HG03064 (cell line): ENCODE measurements at regions not wholly inside any gene's neighbourhood (a gene's known extent, or its start where the extent isn't known, plus 50 kb on each side); places are given as distances from the start of the nearest gene placed in this dataset.

Source experiments
- ATAC-seq: cut with Tn5 transposase; IDR thresholded peaks from one replicate; pipeline ENCODE4 v1.9.1; 2021; ENCODE audit warnings: low read depth; ENCODE audit not compliant: unreplicated experiment

DNA sequence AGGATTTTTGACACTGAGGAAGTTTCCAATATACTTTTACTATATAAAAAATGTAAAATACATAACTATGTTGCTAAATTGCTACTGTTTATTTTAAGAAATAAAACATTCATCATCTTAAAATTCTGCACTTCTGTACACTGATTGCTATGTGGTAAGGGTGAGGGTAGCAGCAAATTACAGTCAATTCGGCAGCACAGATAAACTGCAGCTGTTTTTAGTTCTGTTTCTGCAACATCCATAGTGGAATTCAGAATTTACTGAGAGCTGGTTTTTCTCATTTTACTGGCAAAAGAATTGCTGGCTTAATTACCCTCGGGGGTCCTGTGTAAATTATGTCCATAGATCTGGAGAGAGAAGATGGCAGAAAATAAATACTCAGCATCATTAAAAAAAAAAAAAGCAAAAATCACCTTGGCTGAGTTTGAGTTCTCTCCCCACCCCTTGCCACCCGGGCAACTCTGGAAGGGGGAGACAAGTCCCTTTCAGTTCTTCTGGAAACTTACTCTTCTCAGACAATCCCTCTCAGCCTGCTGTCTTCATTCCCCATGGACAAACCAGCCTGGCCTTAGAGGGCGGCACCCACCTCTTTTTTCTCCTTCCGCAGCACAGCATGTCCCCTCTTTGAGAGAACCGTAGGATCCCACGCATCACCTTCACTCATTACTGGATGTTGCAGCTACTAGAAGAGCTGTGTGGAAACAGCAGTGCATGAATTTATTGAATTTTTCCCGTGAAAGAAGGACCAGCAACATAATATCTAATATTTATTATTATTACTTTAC, 501.1 kb upstream of the CELF2 start:
- no peak for ATAC-seq

DNA sequence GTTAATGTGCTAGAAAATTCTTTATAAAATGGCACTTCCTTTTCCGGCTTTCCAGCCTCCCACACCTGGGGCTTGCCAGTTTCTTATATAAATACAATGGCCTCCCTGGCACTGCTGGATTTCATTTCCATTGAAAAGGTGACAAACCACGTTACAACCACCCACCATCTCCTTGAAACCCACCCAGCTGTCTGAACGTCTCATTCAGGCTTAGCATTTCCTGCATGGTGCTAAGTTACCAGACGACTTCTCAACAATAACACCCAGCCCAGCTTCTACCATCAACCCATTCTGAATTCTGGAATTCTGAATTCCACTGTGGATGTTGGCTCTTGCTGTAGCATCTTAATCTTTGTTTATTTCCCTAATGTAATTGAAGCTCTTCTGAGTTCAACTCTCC, 499.8 kb upstream of the CELF2 start:
- ATAC-seq: no peak

DNA sequence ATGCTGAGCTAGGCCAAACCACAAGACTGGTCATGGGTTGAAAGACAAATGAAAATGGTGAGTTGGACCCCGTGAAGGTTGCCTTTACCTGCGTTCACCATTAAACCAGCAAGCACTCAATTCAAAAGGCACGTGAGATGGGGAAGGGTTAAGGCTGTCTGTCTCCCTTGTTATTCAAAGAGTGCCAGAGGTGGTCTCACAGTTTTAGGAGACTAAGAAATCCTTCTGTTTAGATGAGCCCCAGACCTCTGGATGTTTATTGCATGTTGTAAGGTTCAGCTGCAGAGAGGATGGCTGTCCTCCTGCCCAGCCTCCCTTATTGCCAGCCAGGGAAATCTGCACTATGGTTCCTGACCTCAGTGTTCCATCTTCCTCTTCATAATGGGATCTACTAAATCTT, 498.0 kb upstream of the CELF2 start:
- ATAC-seq: no peak

DNA sequence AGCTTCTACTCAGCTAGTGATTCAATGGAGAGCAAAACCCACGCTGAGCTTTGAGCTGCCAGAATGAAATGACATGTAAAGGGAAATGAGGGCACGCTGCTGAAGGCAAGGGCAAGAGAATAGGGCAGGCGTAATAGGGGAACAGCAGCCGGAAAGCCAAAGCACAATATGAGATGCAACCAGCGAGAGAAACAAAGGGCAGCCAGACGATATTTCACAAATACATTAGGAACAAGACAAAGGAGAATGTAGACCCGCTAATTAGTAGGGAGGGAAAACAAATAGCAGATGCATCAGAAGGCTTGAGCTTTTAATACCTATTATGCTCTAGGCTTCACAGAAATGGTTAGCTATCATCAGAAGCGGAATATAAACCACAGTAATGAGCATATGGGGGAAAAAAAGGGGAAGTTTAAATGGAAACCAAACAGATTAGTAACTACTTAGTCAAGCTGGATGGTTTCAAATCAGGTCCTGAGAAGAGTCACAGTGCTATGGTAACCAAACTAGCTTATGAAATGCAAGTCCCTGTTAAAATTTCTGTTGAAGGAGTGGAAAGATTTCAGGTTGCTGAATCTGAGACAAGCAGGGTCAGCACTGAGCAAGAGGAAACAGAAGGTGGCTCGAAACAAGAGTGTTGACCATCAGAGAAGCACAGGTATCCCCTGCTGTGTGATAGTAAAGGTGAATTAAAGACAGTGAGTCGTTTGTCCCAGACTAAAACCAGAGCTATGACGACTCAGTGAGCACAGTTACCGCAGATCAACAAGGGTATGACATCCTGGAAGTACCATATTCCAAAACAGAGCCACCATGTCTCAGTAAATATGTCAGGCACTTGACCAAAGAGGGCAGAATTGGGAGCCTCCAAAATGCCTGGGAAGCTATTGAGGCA, 496.9 kb upstream of the CELF2 start:
- peak; percentile 71 for ATAC-seq

DNA sequence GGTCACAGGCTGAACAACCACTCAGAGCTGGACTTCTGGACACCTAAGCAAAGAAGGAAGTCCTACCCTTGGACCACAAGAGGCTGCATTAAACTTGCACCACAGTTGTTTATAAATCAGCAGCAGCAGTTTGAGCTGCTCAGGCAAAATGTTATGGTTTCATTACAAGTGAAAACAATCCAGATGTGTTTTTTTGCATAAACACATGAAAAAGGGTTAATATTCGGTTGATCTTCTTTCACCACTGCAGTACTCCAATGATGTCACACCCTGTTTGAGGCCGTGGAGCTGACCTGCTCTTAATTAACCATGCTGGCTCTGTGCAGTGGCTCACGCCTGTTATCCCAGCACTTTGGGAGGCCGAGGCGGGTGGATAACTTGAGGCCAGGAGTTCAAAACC, 490.8 kb upstream of the CELF2 start:
- no peak for ATAC-seq

DNA sequence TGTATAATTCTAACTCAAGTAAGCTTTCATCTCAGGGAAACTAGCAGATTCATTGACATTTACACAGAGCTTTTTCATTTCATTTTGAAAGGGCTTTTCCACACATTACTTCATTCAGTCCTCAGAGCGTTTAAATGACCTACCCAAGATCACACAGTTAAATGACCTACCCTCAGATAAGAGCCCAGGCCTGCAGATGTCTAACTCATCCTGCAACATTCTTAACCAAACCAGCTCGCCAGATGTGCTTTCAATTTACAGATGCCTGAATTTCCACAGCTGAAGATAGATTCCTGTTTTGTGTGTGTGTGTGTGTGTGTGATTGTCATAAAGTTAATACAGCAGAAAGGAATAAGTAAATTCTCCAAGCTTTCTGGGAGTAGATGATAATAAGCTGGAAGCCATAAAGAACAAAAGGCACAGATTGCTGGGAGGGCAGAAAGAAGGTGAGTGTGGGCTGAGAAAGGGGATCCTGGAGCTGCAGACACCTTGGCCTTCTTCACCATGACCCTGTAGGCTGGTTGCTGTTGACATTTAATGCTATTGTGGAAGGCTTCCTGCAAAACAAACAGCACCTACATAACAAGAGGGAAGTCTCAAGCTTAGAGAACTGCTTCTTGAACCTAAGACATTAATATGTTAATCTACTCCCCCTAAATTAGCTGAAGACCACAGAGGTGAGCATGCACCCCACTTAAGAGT, 489.7 kb upstream of the CELF2 start:
- ATAC-seq: no peak

DNA sequence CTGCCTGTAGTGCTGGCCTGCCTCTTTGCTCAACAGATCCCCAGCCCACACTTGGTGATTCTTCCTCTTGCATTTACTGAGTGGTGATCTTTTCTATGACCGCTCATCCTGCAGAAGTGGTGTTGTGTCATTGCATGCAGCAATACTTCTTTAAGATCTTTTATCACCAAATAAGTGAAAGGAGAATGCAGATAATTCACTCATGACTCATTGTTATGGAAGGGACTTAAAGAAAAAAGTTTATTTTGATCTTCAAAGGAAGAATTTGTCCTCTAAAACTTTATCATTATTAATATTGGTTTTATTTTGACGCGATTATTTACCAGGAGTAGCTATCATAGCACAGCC, 489.1 kb upstream of the CELF2 start:
- ATAC-seq: no peak

DNA sequence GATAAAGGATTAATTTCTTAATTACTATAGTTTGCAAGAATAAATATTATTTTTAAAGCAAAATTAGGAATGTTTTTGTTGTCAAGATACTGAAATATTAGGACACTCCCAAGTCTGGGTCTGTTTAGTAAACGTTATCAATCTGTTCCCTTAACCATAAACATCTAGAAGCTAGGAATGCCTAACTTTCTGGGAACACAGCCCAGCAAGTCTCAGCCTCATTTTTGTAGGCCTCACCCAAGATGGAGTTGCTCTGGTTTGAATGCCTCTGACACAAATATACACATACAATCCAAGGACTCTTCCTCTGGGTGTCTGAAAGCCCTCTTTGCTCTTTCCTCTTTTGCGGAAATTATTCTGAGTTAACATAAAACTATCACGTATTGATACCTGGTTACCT, 487.4 kb upstream of the CELF2 start:
- ATAC-seq: no peak

DNA sequence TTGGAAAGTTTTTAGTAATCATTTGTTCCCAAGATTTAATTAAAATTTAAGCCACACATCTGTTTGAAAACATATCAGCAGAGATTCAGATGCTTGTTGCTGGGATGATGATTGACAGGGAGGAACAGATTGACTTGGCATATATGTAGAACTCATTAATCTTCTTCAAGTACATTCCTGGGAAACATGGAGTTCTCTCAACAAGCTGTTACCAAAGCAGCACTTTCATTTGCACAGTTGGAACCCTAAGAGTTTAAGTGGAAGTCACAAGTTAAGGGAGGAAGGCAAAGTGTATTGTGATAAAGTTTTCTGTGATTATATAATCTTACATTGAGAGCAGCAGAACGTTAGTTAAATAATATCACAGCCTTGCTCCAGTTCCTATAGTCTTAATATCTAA, 485.4 kb upstream of the CELF2 start:
- no peak for ATAC-seq

DNA sequence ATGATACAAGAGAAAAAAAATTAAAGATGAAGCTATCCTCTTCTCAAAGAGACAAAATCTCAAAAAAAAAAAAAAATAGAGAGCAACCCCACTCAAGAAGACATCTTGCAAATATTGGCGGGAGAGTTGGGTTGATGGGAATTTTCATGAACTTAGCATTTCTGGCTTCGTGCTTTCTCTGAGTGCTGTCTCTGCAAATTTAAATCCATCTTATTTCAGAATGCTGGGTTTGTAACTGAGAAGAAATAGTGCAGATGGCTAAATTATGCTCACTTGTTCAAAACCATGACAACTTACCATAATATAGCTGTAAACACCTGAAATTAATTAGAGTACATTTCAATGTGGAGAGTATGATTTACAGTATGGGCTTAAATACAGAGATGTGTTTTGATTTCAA, 484.8 kb upstream of the CELF2 start:
- ATAC-seq: no peak

DNA sequence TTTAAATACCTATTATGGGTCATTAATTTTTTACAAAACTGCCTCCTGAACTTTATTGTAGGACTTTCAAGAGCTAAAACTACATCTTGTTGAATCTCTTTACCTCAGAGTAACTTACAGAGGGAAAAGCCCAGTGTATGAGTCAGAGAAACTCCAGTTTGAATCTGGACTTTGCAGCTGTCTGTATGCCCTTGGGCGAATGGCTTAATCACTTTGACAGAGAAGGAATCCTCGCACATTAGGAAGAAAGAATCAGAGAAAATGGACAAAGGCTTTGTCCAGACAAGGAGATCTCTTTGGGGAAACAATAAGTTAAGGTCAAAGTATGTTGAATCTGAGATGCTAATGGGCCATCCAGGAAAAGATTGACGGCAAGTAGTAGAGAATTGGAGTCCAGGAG, 484.2 kb upstream of the CELF2 start:
- ATAC-seq: no peak

DNA sequence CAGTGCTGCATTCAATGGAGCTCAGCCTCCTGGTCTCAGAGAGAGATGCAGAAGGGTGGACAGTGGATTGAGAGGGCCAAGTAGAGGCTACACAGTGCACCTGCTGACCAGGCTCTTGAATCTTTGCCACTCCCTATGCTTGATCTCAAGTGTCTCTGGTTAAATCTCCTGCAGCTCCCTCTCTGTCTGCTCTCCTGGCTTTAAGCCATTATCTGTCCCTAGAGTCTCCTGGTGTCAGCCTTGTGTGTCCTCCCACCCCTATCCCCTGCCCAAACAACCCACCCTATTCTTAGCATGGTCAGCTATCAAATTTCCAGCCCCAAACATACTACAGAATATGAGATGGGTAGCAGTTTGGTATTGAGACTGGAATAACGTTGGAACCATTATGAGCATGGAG, 479.3 kb upstream of the CELF2 start:
- ATAC-seq: no peak

DNA sequence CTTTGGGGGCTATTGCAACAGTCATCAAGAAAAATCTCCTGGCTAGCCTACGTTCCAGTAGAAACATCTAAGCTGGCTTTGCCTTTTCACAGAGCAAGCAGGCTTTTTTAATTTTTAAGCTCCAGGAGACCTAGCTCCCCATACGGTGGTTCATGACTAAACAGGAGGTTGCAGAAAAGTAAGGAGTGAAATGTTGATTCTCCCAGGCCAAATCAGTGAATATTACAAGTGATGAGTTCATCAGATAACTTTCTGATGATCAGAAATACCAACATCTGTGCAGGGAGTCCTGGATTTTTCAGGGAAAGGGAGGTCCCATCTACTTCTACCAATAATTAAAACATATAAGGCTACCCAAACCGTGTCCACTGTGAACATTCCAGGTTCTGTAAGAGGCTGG, 477.3 kb upstream of the CELF2 start:
- no peak for ATAC-seq

DNA sequence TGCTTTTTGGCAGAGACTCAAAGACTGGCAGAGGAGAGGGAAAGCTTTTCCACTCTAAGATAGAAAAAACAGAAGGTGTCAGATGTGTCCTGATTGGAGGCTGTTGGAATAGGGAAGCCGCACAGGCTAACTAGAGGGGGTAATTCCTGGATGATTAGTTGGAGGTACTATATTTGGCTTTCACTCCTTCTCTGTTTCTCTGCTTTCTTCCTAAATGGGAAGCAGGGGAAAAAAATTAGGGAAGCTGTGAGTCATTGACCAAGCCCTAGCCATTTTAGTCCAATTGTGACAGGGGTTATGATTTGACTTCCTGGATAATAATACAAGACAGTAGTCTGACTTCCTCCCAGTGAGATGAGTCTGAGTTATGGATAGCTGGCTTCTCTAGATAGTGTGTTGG, 475.2 kb upstream of the CELF2 start:
- no peak for ATAC-seq

DNA sequence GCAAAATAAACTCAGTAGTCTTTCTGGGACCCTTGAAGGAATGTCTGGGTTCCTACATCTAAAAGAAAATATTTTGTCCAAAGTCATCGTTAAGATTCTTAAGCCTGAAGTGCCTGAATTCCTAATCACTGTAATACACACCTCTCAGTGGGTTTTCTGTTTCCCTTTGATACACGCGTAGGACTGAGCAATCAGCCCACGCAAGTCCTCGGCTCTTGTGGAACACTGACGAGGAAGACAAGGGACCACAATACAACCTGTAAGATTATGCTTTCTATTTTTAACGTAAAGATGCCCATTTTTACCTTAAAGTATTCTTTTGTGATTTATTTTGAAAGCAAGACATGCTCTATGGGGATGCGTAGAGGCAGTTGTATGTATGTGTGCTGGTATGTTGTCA, 472.8 kb upstream of the CELF2 start:
- no peak for ATAC-seq

DNA sequence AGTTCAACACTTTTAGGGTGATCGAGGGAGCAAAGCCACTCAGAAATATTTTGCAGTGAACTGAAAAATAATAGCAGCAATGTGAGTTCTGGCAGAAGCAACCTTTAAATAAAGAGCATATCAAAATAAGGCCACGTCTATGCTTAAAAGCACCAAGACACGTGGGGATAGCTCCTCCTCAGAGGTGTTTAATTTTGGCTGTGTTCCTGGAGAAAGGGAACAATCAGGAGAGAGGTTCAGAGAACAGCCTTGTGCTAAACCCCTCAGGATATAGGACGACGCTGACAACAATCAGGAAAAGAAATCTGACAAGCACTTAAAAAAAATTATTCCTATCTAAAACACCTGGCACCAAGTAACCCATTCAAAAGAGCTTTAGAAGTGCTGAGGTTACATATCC, 471.9 kb upstream of the CELF2 start:
- no peak for ATAC-seq

DNA sequence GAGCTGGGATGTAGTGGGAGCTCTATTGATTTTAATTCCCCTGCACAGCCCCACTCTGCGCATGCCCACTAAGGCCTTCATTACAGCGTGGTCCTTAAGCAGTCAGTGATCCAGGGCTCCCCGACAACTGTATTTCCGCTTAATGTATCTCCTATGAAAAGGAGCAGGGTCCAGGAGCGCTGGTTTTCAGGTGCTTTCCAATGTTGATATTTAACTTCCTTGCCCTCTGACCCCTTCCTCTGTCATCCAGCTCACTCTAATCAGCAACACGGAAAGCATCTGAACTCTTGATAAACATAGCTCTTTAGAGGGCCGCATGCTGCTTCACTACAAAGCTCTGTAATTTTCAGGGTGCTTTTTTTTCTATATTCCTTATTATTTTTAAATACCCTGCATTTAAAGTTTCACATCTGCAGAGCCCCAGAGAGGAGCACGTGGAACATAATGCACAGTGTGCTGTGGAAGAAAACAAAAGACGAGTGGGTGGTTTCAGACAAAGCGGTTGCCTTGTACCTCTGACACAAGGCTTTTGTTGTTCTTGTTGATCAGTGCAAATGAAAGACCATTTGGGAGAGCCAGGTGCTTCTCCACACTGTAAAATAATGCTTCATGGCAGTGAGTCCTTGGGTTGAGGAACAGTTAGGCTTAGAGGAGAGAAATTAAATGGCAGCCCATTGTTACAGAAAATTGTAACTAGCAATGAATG, 465.9 kb upstream of the CELF2 start:
- ATAC-seq: no peak

DNA sequence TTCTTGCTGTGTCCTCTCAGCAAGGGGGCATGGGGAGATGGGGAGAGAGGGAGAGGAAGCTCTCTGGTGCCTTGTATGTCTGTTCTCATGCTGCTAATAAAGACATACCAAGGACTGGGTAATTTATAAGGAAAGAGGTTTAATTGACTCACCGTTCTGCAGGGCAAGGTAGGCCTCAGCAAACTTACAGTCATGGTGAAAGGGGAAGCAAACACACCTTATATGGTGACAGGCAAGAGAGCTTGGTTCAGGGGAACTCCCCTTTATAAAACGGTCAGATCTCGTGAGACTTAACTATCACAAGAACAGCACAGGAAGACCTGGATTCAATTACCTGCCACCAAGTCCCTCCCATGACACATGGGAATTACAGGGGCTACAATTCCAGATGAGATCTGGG, 464.7 kb upstream of the CELF2 start:
- no peak for ATAC-seq

DNA sequence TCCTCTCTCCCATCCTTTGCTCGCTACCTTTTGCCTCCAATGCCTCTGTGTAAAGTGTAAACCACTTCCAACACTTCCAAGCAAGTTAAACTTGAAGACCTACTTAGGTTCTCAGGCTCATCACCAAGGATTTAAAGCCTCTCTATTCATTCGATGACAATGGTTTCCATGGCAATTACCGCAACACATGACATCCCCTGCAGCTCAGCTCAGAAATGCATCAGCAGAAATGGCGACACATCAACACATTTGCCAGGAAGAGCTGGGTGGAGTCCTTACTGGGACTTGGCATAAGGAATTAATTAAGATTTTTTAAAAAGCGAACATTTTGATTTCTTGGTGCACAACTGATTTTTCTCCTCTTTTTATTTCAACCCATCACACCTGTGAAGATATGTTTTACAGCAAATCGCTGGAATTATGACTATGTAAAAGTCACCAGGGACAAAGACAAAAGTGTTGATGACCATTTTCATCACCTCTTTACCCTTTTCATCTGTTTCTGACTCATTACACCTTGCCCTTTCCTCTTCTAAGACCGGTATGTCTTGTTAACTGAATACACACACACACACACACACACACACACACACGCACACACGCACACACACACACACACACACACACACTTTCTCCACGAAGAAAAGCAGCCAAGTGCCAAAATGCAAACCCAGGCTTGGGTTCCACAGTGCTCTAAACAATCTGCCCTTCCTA, 453.4 kb upstream of the CELF2 start:
- no peak for ATAC-seq

DNA sequence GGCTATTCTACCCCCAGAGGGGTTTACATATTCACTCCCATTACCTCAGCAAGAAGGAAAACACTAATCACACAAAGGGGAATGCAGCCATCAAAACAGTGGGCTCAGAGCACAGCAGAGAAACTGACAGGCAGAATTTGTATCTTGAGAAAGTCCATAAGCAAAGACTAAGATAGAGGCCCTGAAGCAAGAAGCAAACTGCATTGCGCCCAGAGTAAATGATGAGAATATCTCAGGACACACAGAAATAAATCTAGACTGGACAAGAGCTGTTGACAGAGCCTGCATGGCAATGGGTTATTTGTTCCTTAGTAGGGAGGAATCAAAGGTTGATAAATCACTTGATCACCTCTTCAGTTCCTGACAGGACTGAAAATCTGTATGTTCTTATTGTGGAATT, 440.7 kb upstream of the CELF2 start:
- ATAC-seq: no peak
